ENCODE measurements at regions not wholly inside any gene's neighbourhood (a gene's known extent, or its start where the extent isn't known, plus 50 kb on each side); places are given as distances from the start of the nearest gene placed in this dataset.
A peak's percentile ranks its signal among the peaks of the same experiment; 100 is the strongest.
"Not testable (repeated sequence)": the region's sequence is repeated elsewhere in the genome, so short reads cannot be mapped to it uniquely, and the experiment has no call there.

DNA sequence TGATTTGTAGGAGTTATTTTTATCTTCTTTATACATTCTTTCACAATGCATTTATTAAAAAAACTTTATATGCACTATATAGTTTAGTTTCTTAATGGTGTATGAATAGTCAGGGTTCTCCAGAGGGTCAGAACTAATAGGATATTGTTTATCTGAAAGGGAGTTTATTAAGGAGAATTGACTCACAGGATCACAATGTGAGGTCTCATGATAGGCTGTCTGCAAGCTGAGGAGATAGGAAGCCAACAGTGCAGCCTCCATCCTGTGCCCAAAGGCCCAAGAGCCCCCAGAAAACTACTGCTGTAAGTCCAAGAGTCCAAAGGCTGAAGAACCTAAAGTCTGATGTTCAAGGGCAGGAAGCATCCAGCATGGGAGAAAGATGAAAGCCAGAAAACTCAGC lies 192.8 kb upstream of the AHR start:
- DNase-seq (ENCODE audit: unreplicated experiment) = no peak
- H3K9me3 Mint-ChIP-seq (ENCODE audit: unreplicated experiment) = no peaks in the 10 kb centered on the region
- peaks cover 10% of the 10 kb centered on the region for H3K4me1 Mint-ChIP-seq (ENCODE audit: insufficient read depth, unreplicated experiment)
- BruUV-seq (replicated peaks) = no TSS peak
- ChIA-PET POLR2A (no interaction called here), CTCF (interaction anchor here (0.5 to 1.1 kb wide), 3 partner anchors 14 to 443 kb away, joined by 3 to 4 read pairs (median 3); no protein-coding TSS in a partner anchor)
- no peak overlapping the region for H3K27ac Mint-ChIP-seq (ENCODE audit: low read depth, unreplicated experiment)
- no peaks in the 10 kb centered on the region for H3K27me3 Mint-ChIP-seq (ENCODE audit: insufficient read depth, unreplicated experiment)
- TF ChIP-seq, protein P1, sequence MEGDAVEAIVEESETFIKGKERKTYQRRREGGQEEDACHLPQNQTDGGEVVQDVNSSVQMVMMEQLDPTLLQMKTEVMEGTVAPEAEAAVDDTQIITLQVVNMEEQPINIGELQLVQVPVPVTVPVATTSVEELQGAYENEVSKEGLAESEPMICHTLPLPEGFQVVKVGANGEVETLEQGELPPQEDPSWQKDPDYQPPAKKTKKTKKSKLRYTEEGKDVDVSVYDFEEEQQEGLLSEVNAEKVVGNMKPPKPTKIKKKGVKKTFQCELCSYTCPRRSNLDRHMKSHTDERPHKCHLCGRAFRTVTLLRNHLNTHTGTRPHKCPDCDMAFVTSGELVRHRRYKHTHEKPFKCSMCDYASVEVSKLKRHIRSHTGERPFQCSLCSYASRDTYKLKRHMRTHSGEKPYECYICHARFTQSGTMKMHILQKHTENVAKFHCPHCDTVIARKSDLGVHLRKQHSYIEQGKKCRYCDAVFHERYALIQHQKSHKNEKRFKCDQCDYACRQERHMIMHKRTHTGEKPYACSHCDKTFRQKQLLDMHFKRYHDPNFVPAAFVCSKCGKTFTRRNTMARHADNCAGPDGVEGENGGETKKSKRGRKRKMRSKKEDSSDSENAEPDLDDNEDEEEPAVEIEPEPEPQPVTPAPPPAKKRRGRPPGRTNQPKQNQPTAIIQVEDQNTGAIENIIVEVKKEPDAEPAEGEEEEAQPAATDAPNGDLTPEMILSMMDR (IDR thresholded peaks at IDR 0.05; ENCODE audit: unreplicated experiment) = no peak
- no peak overlapping the region for H3K4me3 Mint-ChIP-seq (ENCODE audit: unreplicated experiment)
- intact Hi-C loops (cut with micrococcal nuclease) = no loop called here
- H3K36me3 Mint-ChIP-seq (ENCODE audit: insufficient read depth, unreplicated experiment) = no peaks in the 10 kb centered on the region

DNA sequence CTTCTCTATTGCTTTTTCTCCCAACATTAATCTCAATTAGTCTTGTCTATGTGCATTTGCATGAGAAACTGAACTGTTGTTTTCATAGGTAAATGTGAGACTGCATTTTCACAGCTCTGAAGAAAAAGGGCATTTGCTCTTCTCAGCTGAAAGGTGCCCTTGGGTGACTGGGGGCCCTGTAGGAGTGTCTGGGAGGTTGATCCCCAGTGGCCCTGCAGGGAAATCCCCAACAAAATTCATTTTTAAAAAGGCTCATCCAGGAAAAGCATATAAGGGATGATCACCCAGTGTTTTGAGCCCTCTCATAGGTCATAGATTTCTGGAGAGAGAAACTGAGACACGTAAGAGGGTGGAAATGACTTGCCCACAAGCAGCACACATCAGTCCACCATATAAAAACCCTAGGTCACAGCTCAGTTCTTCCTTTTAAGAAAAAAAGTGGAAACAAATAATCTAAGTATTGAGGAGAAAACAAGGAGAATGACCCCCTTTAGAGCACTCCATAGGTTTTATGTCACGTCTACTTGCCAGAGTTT lies 190.3 kb upstream of the AHR start:
- no peak overlapping the region for H3K4me3 Mint-ChIP-seq (ENCODE audit: unreplicated experiment)

DNA sequence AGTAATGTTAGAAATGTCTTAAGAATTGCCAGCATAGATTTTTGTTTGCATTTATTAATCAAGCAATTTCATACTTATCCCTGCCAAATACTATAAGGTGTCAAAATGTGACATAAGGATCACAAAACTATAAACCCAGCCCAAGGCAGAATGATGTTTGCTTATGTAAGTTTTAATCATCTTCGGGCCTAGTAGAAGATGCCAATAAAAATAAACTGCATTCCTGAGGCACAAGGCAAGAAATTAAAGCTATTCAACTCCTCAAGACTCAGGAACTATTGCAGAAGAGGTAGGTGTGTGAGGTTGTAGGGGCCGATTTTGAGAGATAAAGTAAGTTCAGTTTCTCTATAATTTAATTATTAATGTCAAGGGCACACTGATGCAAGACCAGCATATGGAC lies 189.4 kb upstream of the AHR start:
- peak overlapping the region; percentile 57 for H3K27ac Mint-ChIP-seq (ENCODE audit: low read depth, unreplicated experiment)
- peak; percentile 77 for DNase-seq (ENCODE audit: unreplicated experiment)
- ChIA-PET CTCF (interaction anchor here (0.6 to 1.0 kb wide), 3 partner anchors 12 to 699 kb away, joined by 3 to 5 read pairs (median 4); no protein-coding TSS in a partner anchor), POLR2A (interaction anchor here (0.6 to 1.9 kb wide), 7 partner anchors 10 to 193 kb away, joined by 3 to 14 read pairs (median 5); partner anchors contain the start of gene AHR)
- no peaks in the 10 kb centered on the region for H3K9me3 Mint-ChIP-seq (ENCODE audit: unreplicated experiment)
- H3K4me3 Mint-ChIP-seq (ENCODE audit: unreplicated experiment) = peak overlapping the region; percentile 38
- H3K36me3 Mint-ChIP-seq (ENCODE audit: insufficient read depth, unreplicated experiment) = no peaks in the 10 kb centered on the region
- intact Hi-C loops (cut with micrococcal nuclease) = no loop called here
- TF ChIP-seq, protein P1 (IDR thresholded peaks at IDR 0.05; ENCODE audit: unreplicated experiment) = no peak
- BruUV-seq (replicated peaks) = no TSS peak
- H3K4me1 Mint-ChIP-seq (ENCODE audit: insufficient read depth, unreplicated experiment) = peaks cover 10% of the 10 kb centered on the region
- no peaks in the 10 kb centered on the region for H3K27me3 Mint-ChIP-seq (ENCODE audit: insufficient read depth, unreplicated experiment)

More for the DNA sequence above, 190.3 kb upstream of the AHR start:
- no peak overlapping the region for H3K27ac Mint-ChIP-seq (ENCODE audit: low read depth, unreplicated experiment)
- DNase-seq (ENCODE audit: unreplicated experiment) = no peak
- H3K9me3 Mint-ChIP-seq (ENCODE audit: unreplicated experiment) = no peaks in the 10 kb centered on the region
- intact Hi-C loops (cut with micrococcal nuclease) = no loop called here
- TF ChIP-seq, protein P1 (IDR thresholded peaks at IDR 0.05; ENCODE audit: unreplicated experiment) = no peak
- ChIA-PET POLR2A (interaction anchor here (0.5 to 1.9 kb wide), 6 partner anchors 8 to 194 kb away, joined by 3 to 14 read pairs (median 5); no protein-coding TSS in a partner anchor), CTCF (interaction anchor here (0.6 to 1.2 kb wide), 3 partner anchors 11 to 36 kb away, joined by 3 to 4 read pairs (median 4); no protein-coding TSS in a partner anchor)
- H3K4me1 Mint-ChIP-seq (ENCODE audit: insufficient read depth, unreplicated experiment) = peaks cover 10% of the 10 kb centered on the region
- no TSS peak for BruUV-seq (replicated peaks)
- no peaks in the 10 kb centered on the region for H3K36me3 Mint-ChIP-seq (ENCODE audit: insufficient read depth, unreplicated experiment)
- H3K27me3 Mint-ChIP-seq (ENCODE audit: insufficient read depth, unreplicated experiment) = no peaks in the 10 kb centered on the region

DNA sequence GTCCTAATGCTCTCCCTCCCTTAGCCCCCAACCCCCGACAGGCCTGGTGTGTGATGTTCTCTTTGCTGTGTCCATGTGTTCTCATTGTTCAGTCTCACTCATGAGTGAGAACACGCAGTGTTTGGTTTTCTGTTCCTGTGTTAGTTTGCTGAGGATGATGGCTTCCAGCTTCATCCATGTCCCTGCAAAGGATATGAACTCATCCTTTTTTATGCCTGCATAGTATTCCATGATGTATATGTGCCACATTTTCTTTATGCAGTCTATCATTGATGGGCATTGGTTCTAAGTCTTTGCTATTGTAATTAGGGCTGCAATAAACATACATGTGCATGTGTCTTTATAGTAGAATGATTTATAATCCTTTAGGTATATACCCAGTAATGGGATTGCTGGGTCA lies 184.7 kb upstream of the AHR start:
- H3K9me3 Mint-ChIP-seq (ENCODE audit: unreplicated experiment); H3K27me3 Mint-ChIP-seq (ENCODE audit: insufficient read depth, unreplicated experiment); intact Hi-C loops (cut with micrococcal nuclease); H3K4me3 Mint-ChIP-seq (ENCODE audit: unreplicated experiment); H3K27ac Mint-ChIP-seq (ENCODE audit: low read depth, unreplicated experiment); H3K36me3 Mint-ChIP-seq (ENCODE audit: insufficient read depth, unreplicated experiment); BruUV-seq (replicated peaks); CTCF ChIA-PET; DNase-seq (ENCODE audit: unreplicated experiment); H3K4me1 Mint-ChIP-seq (ENCODE audit: insufficient read depth, unreplicated experiment); POLR2A ChIA-PET: not testable (repeated sequence)
